Thyroid gland (tissue), 4 donors: ENCODE measurements at regions not wholly inside any gene's neighbourhood (a gene's known extent, or its start where the extent isn't known, plus 50 kb on each side); places are given as distances from the start of the nearest gene placed in this dataset.

ENCODE experiments used
- CTCF ChIP-seq, 6 experiments: fragments of 200-600 bp in 3 of 6; fragments of 450-650 bp in 3 of 6; sonication (generic) in 3 of 6; IDR thresholded peaks; one replicate each; pipeline ENCODE4 v1.5.1; 2016 to 2019; ENCODE audit warnings: antibody characterized with exemption in 6 of 6, mild to moderate bottlenecking in 2 of 6, inconsistent platforms in 1 of 6, moderate library complexity in 1 of 6
- POLR2A ChIP-seq, 2 donors: fragments of 450-650 bp; IDR thresholded peaks; one replicate each; pipeline ENCODE4 v1.6.1; 2017; ENCODE audit warnings: antibody characterized with exemption in 2 of 2, mild to moderate bottlenecking in 2 of 2, moderate library complexity in 1 of 2

DNA sequence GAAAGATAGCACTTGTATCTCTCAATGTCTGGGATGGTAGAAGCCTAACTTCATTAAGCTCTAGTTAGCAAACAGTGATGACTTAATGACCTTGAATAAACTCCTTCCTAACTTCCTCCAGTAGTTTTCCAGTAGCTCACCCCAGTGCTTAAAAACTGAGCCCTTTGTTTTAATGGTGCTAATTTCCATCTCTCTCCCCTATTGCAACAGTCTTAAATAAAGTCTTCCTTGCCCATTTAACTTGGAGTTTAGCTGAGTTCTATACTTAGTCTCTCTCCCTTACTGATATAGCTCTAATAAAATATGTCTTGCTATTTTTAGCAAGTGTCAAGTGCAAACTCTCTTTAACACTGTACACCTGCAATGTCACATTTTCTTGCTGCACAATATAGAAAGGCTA is 267.0 kb downstream of the CCDC85A start:
- TF ChIP-seq CTCF (IDR thresholded peaks at IDR 0.05) (no peak), POLR2A (IDR thresholded peaks at IDR 0.05) (no peak)
